Neural progenitor cell (in vitro differentiated cells): ENCODE measurements at regions not wholly inside any gene's neighbourhood (a gene's known extent, or its start where the extent isn't known, plus 50 kb on each side); places are given as distances from the start of the nearest gene placed in this dataset.

Experiments
- DNase-seq: peaks from one replicate; pipeline ENCODE4 v3.0.0-alpha.2; 2016; ENCODE audit warnings: low spot score
- H2AFZ ChIP-seq: fragments of 200-600 bp; sonication (generic); replicated peaks from 2 replicates; pipeline ENCODE4 v1.6.1; 2016; ENCODE audit warnings: antibody characterized with exemption
- H3F3A ChIP-seq: fragments of 200-600 bp; sonication (generic); 2 replicates; pipeline ENCODE4 v1.6.1; 2016; ENCODE audit warnings: antibody characterized with exemption, low read depth
- H3K27ac ChIP-seq: fragments of 200-600 bp; sonication (generic); 2 replicates; pipeline ENCODE4 v1.5.1; 2016; ENCODE audit warnings: mild to moderate bottlenecking
- H3K27me3 ChIP-seq: fragments of 200-600 bp; sonication (generic); 2 replicates; pipeline ENCODE4 v1.6.1; 2016; ENCODE audit warnings: mild to moderate bottlenecking, moderate library complexity
- H3K36me3 ChIP-seq: fragments of 200-600 bp; sonication (generic); 2 replicates; pipeline ENCODE4 v1.5.1; 2016
- H3K4me1 ChIP-seq: fragments of 200-600 bp; sonication (generic); 2 replicates; pipeline ENCODE4 v1.6.1; 2016; ENCODE audit warnings: mixed run types
- H3K4me2 ChIP-seq: fragments of 200-600 bp; sonication (generic); 2 replicates; pipeline ENCODE4 v1.6.1; 2016
- H3K4me3 ChIP-seq: fragments of 200-600 bp; sonication (generic); 2 replicates; pipeline ENCODE4 v1.5.1; 2016
- H3K79me2 ChIP-seq: fragments of 200-600 bp; sonication (generic); 2 replicates; pipeline ENCODE4 v1.6.1; 2016; ENCODE audit warnings: low read depth
- H3K9ac ChIP-seq: fragments of 200-600 bp; sonication (generic); 2 replicates; pipeline ENCODE4 v1.6.1; 2016
- H3K9me3 ChIP-seq: fragments of 200-600 bp; sonication (generic); 2 replicates; pipeline ENCODE4 v1.5.1; 2016; ENCODE audit warnings: low read depth
- H4K20me1 ChIP-seq: fragments of 200-600 bp; sonication (generic); 2 replicates; pipeline ENCODE4 v1.6.1; 2016; ENCODE audit warnings: low read depth
- H3K27ac Mint-ChIP-seq: 3 replicates; pipeline ENCODE4 v1.8.0; 2021; ENCODE audit warnings: mixed read lengths
- H3K27me3 Mint-ChIP-seq: 2 replicates; pipeline ENCODE4 v1.8.0; 2022; ENCODE audit warnings: low read depth, mild to moderate bottlenecking, inconsistent platforms, moderate library complexity, mixed read lengths; ENCODE audit not compliant: insufficient read depth
- H3K36me3 Mint-ChIP-seq: 3 replicates; pipeline ENCODE4 v1.8.0; 2021; ENCODE audit warnings: mixed read lengths
- H3K4me1 Mint-ChIP-seq: 3 replicates; pipeline ENCODE4 v1.8.0; 2021; ENCODE audit warnings: mixed read lengths
- H3K4me3 Mint-ChIP-seq: 3 replicates; pipeline ENCODE4 v1.8.0; 2021; ENCODE audit warnings: mild to moderate bottlenecking, moderate library complexity, mixed read lengths
- H3K9me3 Mint-ChIP-seq: 3 replicates; pipeline ENCODE4 v1.8.0; 2020; ENCODE audit warnings: mixed read lengths
- CTCF ChIP-seq: fragments of 200-600 bp; sonication (generic); IDR thresholded peaks from 2 replicates; pipeline ENCODE4 v1.5.1; 2017; ENCODE audit warnings: antibody characterized with exemption, mild to moderate bottlenecking
- EZH2 ChIP-seq: fragments of 200-600 bp; sonication (generic); IDR thresholded peaks from 2 replicates; pipeline ENCODE4 v1.6.1; 2017; ENCODE audit warnings: antibody characterized with exemption, mild to moderate bottlenecking, moderate library complexity
- EZH2phosphoT487 ChIP-seq: fragments of 200-600 bp; sonication (generic); IDR thresholded peaks from 2 replicates; pipeline ENCODE4 v1.6.1; 2017; ENCODE audit warnings: antibody characterized with exemption

- Histone ChIP-seq H3K4me3 (no peak overlapping the region), H3K36me3 (no peaks in the 10 kb centered on the region), H3K27me3 (no peaks in the 10 kb centered on the region), H3K9ac (no peak overlapping the region), H3K4me2 (no peak overlapping the region), H3K27ac (no peak overlapping the region), H4K20me1 (no peaks in the 10 kb centered on the region), H3K9me3 (no peaks in the 10 kb centered on the region), H3F3A (no peaks in the 10 kb centered on the region), H3K4me1 (no peaks in the 10 kb centered on the region), H3K79me2 (no peaks in the 10 kb centered on the region), H2AFZ (no peak overlapping the region)
- DNase-seq, result peak; percentile 4
- Mint-ChIP-seq H3K27me3 (no peaks in the 10 kb centered on the region), H3K4me3 (no peak overlapping the region), H3K4me1 (peaks cover 3% of the 10 kb centered on the region), H3K9me3 (no peaks in the 10 kb centered on the region), H3K27ac (no peak overlapping the region), H3K36me3 (no peaks in the 10 kb centered on the region)
- no peak for TF ChIP-seq EZH2phosphoT487
- TF ChIP-seq EZH2, result no peak
- TF ChIP-seq CTCF, result no peak
Observed at GRCh38 chr1:88519156-88519555, 164.9 kb upstream of the PKN2 start.

- Mint-ChIP-seq H3K4me3 (no peak overlapping the region), H3K4me1 (peaks cover 3% of the 10 kb centered on the region), H3K27ac (no peak overlapping the region), H3K27me3 (no peaks in the 10 kb centered on the region), H3K9me3 (no peaks in the 10 kb centered on the region), H3K36me3 (no peaks in the 10 kb centered on the region)
- Histone ChIP-seq H3F3A (no peaks in the 10 kb centered on the region), H2AFZ (no peak overlapping the region), H4K20me1 (no peaks in the 10 kb centered on the region), H3K4me2 (no peak overlapping the region), H3K27me3 (no peaks in the 10 kb centered on the region), H3K9ac (no peak overlapping the region), H3K4me1 (no peaks in the 10 kb centered on the region), H3K36me3 (no peaks in the 10 kb centered on the region), H3K9me3 (no peaks in the 10 kb centered on the region), H3K27ac (no peak overlapping the region), H3K79me2 (no peaks in the 10 kb centered on the region), H3K4me3 (no peak overlapping the region)
- no peak for DNase-seq
- TF ChIP-seq EZH2 (no peak), EZH2phosphoT487 (no peak), CTCF (no peak)
Observed at GRCh38 chr1:88523854-88524528, 160.1 kb upstream of the PKN2 start.

GRCh38 chr1:88526456-88526855 is 157.6 kb upstream of the PKN2 start:
- H3K4me3 Mint-ChIP-seq, result no peak overlapping the region
- no peak overlapping the region for H3K27ac Mint-ChIP-seq
- TF ChIP-seq EZH2, result no peak
- H3K9me3 ChIP-seq, result no peaks in the 10 kb centered on the region
- peaks cover 6% of the 10 kb centered on the region for H3K4me1 Mint-ChIP-seq
- H3K4me3 ChIP-seq, result no peak overlapping the region
- H3K4me2 ChIP-seq, result no peak overlapping the region
- no peaks in the 10 kb centered on the region for H3K9me3 Mint-ChIP-seq
- H3K36me3 Mint-ChIP-seq, result no peaks in the 10 kb centered on the region
- H3K9ac ChIP-seq, result no peak overlapping the region
- no peaks in the 10 kb centered on the region for H3K27me3 Mint-ChIP-seq
- no peaks in the 10 kb centered on the region for H3K27me3 ChIP-seq
- H3F3A ChIP-seq, result no peaks in the 10 kb centered on the region
- no peak overlapping the region for H2AFZ ChIP-seq
- H3K27ac ChIP-seq, result no peak overlapping the region
- DNase-seq, result no peak
- no peaks in the 10 kb centered on the region for H4K20me1 ChIP-seq
- H3K79me2 ChIP-seq, result no peaks in the 10 kb centered on the region
- H3K36me3 ChIP-seq, result no peaks in the 10 kb centered on the region
- no peaks in the 10 kb centered on the region for H3K4me1 ChIP-seq

GRCh38 chr1:88528792-88529191 is 155.3 kb upstream of the PKN2 start:
- Mint-ChIP-seq H3K27ac (no peak overlapping the region), H3K36me3 (no peaks in the 10 kb centered on the region), H3K9me3 (no peaks in the 10 kb centered on the region), H3K27me3 (no peaks in the 10 kb centered on the region), H3K4me1 (peaks cover 6% of the 10 kb centered on the region), H3K4me3 (no peak overlapping the region)
- Histone ChIP-seq H3F3A (no peaks in the 10 kb centered on the region), H4K20me1 (no peaks in the 10 kb centered on the region), H3K36me3 (no peaks in the 10 kb centered on the region), H3K27me3 (no peaks in the 10 kb centered on the region), H3K79me2 (no peaks in the 10 kb centered on the region), H2AFZ (no peak overlapping the region), H3K4me3 (no peak overlapping the region), H3K4me2 (no peak overlapping the region), H3K9ac (no peak overlapping the region), H3K4me1 (no peaks in the 10 kb centered on the region), H3K9me3 (no peaks in the 10 kb centered on the region), H3K27ac (no peak overlapping the region)
- DNase-seq, result no peak
- TF ChIP-seq CTCF (no peak), EZH2 (no peak), EZH2phosphoT487 (no peak)
